HG02678 (cell line): ENCODE measurements at regions not wholly inside any gene's neighbourhood (a gene's known extent, or its start where the extent isn't known, plus 50 kb on each side); places are given as distances from the start of the nearest gene placed in this dataset.

ENCODE experiments used
- ATAC-seq: cut with Tn5 transposase; IDR thresholded peaks from one replicate; pipeline ENCODE4 v1.9.1; 2021; ENCODE audit warnings: mild to moderate bottlenecking, moderate library complexity; ENCODE audit not compliant: unreplicated experiment

DNA sequence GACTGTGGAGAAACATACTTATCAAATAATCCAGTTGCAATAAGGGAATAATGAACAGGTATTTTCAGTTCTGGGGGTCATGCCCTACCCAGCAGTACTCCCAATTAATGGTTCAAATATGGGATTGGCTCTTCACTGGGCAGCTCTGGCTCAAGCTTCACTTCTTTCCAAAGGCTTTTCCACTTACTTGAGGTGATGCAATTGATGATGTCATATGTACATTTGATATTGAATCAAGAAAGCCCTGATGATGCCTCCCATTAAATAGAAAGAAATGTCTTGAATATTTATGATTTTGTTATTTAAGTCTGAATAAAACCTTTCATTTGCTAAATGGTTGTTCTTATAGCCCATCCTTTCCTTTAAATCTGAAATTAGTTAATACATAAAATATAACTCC lies 789.9 kb downstream of the USP25 start:
- no peak for ATAC-seq

DNA sequence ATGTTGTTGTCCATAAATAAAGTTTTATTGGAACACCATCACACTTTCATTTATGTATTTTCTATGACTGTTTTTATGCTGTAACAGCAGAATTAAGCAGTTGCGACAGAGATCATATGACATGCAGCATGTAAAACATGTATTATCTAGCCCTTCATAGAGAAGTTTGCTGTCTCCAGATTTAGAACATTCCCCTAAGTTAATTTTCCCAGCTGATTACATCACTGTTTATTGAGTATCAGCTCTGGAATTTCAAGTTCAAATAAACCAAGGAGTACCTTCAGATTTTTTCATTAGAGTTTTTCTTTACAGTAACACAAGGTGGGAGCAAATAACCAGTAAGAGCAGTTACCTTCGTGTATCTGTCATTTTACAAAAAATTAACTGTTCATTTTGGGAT lies 792.8 kb downstream of the USP25 start:
- ATAC-seq: no peak

DNA sequence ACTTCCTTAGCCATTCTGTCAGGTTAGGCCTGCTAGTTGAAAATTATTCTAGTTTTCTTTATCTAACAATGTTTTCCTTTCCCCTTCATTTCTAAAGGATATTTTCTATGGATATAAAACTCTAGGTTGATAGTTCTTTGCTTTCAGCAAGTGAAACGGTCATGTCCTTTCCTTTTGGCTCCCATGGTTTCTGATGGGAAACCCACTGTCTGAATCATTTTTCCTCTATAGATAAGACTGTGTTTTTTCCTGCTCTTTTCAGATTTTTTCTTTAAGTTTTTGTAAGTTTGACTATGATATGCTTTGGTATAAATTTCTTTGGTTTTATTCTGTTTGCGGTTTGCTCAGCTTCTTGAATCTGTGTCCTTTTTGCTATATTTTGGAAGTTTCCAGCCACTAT lies 800.9 kb downstream of the USP25 start:
- ATAC-seq: no peak

DNA sequence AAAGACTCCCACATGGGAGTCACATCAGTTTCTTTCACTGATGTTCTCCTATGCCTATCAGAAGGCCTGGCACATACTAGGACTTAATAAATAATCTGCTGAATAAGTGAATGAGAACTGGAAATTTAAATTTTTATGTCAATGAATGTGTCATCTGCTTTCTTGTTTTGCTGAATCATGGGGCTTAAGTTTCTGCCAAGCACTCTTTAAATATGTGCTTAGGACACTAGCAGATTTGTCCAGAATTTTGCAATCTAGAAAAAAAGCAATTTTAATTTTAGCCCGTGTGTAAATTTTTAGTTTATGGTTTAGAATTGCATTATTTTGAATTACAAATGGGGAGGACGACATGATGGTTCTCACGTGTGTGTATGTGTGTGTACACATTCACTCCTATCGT lies 803.1 kb downstream of the USP25 start:
- ATAC-seq: no peak

DNA sequence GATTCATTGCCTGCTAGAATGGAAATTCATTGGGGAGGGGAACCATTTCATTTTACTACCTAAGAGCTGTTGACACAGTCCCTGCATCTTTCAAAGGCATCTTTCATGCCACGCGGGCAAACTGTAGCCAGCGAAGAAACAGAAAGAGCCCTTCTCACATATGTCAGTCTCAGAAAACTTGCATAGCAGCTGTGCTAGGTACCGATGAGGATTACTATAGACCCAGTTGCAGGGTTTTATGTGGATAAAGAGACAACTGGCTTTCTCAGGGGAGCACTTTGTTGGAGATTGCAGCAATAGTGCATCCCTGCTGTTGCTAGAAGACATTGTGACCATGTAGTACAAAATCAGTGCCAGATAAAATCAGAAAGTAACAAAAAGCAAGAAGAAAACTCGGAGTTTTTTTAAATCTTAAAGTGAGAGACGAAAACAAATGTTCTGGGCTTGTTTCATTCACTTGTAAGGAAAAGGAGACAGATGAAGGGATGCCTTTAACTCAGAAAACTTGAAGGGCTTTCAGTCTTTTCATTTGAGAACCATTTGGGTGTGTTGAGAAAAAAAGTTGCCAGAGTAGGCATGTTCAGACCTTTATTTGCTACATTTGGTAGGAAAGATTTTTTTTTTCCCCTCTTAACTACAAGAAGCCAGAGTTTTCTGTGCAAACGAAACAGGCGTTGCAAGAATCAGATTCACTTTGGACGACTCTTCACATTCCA lies 804.1 kb downstream of the USP25 start:
- no peak for ATAC-seq

DNA sequence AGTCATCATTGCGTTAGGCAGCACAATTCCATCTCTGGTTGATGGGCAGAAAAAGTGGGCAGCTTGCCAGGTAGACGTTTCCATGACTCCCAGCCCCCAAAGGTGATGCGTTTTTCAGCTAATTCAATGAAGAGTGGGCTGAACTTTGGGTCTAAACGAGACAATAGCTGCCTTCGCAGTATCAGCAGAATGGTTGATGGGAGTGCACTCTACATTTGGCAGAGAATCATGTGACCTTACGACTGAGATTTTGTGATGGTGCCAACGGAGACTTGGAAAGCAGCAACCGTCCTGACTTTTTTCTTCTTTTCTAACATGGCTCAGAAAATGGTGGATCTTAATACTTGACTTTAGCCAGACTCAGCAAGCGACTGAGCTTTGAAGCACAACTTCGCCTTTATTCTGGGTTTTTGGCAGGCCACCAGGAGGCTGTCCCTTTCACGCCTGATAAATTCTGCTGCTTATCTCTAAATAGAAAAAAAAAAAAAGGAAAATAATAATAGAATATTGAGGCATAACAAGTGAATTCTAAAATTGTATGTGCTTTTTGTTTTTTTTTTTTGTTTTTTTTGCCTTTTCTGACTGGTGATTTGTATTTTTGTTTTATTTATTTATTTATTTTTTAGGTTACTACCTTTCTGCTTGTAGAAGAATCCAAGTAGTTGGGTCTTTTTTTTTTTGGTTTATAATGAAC lies 804.8 kb downstream of the USP25 start:
- ATAC-seq: no peak

DNA sequence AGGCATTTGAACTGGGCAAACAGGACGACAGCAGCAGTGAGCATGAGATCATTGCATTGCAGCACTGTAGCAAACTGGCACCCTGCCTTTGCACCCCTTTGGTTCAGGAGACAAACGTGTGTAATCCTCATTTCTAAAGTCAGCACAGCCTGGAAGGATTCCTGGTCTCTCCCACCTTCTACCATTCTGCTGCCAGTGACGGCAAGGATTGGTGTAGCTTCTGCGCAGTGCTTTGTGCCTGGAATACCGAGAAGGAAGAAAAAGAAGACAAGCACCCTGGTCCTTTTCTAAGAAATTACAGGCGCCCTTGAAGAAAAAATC lies 805.3 kb downstream of the USP25 start:
- ATAC-seq: no peak

DNA sequence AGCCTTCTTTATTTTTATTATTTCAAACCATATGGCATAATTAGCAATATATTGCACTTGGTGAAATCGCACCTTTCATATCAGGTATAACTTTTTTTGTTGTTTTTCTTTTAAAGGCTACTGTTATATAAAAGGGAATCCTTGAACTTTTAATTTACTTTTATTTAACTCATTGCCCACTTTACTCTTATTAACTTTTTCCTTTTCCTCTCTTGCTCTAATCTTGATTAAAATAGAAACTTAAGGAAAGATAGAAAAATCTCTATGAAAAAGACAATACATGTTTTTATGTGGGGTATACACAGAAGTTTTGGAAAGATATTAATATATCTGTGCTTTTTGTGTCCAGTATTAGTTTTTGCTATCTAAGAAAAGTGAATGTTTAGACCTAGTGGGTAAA lies 805.8 kb downstream of the USP25 start:
- no peak for ATAC-seq

DNA sequence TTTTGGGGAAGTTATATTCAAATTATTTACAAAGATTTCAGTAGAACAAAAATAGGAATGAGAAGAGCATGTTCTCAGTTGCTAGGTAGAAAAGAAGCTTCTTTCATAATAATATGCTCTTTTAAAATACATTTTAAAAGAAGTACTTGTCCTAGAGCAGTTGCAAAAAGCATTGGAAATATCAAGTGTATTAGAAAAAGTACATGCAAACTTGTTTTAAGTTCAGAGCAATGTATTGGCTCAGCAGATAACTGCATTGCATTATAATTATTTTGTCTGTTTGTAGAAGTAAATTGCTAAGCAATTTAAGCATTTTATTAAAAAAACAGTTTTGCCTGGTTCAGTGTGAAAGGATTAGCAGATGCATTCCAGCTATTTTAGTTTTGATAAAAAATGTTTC lies 806.4 kb downstream of the USP25 start:
- ATAC-seq: no peak

DNA sequence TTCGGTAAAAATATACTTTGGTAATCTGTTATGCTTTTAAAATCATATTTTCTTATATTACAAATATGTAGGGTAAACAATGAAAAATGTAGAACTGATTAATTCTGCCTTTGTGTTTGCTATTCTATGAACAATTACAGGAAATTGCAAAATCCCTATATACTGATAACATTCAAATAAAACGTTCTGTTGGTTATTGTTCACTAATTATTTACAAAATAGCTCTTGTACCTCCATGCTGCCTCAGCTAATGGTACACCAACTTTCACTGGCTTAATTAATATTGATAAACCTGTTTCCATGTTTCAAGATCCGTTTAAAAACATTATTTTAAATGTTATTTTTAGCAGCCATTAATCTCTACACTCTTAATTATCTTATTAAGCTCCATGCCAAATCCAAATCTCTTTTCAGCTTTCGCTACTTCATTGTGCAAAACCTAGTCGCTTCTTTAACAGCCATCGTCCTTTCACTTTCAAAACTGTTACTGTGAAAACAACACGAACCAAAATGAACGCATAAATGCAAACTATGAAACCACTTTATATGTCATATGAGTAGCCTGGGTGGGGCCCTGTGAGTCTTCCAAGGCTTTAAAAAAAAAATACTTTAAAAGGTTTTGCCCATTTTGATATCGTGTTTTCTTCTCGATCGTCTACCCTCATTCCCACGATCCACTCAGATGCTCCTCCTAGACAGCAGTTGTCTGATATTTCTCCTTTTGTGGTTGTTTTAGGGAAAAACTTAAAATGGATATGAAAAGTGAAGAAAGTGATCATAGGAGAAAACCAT lies 807.1 kb downstream of the USP25 start:
- no peak for ATAC-seq

DNA sequence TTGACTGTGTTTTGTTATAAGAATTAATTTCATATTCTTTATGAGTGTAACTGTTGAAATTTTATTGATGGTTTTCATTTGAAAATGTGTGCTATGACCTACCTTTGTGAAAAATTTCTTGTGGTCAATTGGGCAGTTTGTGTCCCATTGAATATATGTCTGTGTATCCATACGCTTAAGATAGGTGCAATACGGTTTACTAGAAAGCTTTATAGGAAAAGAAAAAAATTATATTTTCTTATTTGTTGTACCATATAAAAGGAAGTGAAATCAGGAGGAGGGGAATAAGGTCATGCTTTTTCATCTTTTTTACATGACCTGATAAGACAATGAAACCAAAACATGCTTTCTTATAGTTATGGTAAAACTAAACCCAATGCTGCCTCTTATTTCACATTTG lies 807.7 kb downstream of the USP25 start:
- no peak for ATAC-seq

DNA sequence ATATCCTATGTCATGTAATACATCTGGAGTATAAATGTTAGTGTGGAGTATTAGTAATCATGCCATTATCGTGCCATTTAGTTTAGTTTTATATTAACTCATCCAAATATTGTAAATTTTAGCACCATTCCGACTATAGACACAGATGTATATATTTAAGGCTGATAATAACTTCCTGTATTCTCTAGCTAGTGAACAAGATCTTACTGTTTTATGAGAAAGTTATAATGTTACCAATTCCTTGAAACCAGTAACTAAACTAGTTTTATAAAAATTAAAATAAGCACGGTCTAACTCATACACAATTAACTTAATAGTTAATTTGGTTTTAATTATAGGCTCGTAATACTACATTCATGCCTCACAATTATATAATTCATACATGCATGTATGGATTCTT lies 808.6 kb downstream of the USP25 start:
- no peak for ATAC-seq

DNA sequence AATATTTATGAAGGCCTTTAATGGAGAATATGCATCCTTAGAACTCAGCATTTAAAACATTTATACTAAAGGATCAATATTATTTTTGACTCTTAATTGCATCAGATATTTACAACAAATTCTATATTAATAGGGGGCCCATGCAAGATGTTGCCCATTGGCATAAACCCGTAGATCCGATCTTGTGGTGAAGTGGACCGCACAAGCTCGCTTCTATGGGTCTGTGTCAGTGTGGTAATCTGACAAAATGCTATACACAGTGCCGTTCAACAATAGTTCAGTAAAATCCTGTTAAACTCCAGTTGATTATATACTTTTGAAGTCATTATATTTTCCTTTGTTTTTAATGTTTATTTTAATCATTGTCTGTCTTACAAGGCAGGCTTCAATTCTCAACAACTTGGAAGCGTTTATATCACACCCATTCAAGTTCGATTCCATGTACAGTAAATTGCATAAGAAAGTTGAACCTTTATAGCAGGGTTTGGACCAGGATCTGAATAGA lies 809.2 kb downstream of the USP25 start:
- no peak for ATAC-seq

DNA sequence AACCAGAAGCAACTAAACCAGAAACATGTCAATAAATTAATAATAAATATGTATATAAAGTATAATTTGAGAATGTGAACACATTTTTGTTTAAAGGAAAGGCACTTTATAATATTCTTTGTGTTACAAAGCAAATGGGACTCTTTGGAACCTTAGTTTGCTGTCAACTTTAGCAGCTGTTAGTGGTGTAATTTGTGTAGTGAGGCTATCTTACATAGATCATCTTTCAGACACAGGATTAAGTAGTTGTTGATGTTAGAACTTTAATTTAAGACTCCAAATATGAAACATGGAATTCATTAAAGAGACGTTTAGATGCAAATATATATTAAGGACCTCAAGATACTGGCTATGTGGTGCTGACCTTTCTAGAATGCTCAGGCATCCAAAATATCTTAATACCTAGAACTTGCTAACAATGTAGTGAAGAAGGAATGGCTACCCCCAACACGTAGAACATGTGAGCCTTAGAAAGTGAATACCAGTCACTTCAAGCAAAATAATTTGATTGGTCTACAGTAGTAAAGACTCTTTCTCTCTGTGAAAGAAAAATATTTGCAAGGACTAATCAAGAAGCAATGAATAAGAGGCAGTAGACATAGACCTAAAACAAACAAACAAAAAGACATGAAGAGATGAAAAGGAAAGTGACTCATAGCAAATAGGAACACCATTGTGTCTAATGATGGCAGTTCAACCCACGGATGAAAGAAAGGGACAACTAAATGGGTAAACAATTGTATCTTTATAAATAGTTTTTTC lies 811.4 kb downstream of the USP25 start:
- ATAC-seq: no peak

DNA sequence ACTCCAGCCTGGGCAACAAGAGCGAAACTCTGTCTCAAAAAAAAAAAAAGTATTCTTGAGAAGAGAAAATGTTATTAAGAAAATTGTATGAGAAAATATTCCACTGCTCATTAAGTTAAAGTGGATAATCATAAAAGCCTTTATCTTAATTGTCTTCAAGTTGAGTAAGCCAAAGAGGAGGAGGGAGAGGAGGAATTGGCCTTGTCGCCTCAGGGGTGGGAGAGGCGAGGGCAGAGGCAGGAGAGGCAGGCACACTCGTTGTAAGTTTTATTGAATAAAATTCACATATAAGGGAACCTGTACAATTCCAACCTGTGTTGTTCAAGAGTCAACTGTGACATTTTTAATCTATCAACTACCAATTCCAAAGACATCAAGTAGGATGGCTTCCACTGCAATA lies 820.3 kb downstream of the USP25 start:
- no peak for ATAC-seq

DNA sequence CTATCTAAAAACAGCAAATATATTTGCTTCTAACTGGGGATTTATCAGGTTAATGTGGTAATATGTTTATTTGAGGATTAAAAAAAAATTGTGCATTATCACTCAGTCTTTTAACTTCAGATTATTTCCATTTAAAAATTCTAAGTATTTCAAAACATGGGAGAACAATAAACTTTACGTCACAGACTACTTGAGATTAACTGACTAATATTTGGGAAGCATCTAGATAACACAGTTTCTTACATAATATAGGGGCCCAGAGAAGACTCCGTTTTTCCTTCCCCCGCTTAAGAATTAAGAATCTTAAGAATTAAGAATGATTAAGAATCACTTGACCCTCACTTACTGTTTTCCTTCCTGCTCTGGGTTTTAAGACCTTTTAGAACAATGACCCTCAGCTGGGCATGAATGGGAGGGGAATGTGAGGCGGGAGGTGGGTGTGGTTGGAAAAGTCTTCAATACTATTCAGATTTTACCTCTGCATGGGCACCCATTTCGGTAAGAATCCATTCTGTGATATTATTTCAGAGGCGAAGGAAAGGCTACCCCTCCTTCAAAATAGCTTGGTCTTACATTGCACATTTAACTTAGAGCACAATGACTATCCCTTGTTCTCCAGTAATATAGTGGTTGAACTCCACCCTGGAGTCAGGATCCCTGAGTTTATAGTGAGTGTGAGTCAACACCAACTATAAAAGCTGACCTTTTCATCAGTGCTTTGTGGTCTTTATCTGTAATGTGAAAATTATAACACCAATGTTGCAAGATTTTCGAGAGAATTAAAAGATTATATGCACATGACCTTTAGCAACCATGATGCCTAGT lies 821.3 kb downstream of the USP25 start:
- ATAC-seq: no peak

DNA sequence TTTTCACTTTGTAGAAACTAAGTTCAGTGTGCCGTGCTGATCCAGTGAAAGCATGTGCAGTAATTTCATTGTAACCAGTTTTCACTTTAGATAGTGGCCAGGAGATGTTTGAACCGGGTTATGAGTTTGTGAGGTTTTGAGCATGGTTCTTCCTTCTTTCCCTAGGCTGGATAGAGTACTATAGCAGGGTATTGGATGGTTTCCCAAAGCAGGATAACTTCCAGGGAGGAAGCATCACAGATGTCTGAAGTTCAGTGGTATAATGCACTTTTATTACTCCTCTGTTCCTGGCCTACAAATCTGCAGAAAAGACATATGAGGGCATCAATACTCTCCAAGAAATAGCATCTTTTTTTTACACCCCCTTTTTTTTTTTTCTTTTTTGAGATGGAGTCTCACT lies 823.1 kb downstream of the USP25 start:
- ATAC-seq: no peak

DNA sequence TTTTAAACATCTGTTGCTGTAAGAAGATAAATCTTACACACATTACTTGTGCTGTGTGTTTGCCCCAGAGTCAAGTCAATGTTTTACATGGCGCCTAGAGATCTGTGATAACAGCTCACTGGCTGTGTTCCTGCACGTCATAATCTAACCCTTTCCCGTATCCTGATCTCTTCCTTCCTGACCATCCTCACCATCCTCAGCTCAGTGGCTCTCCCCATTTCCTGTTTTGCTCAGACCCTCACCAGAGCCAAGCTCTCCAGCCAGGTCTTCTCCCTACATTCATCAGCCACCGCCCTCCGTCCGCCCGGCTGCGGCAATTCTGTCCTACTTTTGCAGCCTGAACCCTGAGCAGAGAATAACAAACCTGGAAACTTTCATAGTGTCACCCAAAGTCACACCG lies 824.7 kb downstream of the USP25 start:
- no peak for ATAC-seq

DNA sequence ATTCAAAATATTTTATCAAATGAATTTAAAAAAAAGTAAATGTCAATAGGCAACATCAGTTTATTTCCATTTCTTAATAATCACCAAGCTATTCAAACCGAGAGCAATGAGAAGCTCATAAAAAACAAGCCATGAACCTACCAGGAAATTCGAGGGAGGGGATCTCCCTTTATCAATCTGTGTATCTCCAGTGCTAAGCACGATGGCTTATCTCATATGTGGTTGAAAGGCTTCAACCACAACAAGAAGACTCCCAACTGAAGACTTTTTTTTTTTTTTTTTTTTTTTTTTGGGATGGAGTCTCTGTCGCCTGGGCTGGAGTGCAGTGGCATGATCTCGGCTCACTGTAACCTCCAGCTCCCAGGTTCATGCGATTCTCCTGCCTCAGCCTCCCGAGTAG lies 833.3 kb downstream of the USP25 start:
- no peak for ATAC-seq

DNA sequence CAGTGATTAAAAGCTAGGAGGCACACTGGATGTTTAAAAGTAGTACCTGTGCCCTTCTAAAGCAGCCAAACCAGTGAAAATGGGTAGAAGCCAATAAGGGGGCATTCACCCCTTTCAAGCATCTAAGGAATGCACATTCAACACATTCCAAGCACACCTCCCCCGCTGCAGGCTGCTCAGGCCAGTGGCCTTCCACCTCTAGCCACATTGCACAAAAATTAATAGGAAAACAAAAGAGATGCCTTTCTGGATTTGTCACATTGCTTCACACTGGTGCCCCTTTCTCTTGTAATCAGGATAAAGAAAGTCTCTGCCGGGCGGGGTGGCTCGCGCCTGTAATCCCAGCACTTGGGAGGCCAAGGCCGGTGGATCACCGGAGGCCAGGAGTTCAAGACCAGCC lies 834.0 kb downstream of the USP25 start:
- no peak for ATAC-seq
